PFSK-1 (cell line): ENCODE measurements at regions not wholly inside any gene's neighbourhood (a gene's known extent, or its start where the extent isn't known, plus 50 kb on each side); places are given as distances from the start of the nearest gene placed in this dataset.

Experiments
- POLR2AphosphoS5 ChIP-seq: IDR thresholded peaks from 2 replicates; pipeline ENCODE4 v1.6.1; 2012; ENCODE audit warnings: low read depth, mild to moderate bottlenecking, control low read depth, low read length, moderate library complexity
- TAF1 ChIP-seq: IDR thresholded peaks from 2 replicates; pipeline ENCODE4 v1.6.1; 2012; ENCODE audit warnings: low read length, control low read depth, borderline replicate concordance; ENCODE audit not compliant: insufficient read depth
- TF ChIP-seq, protein P1 (sequence below), 2 experiments: IDR thresholded peaks; 2 replicates each; pipeline versions ENCODE4 v1.6.1 to v1.8.0; 2011 to 2012; ENCODE audit warnings: low read depth in 2 of 2, low read length in 2 of 2, control low read depth in 1 of 2, inconsistent platforms in 1 of 2, mild to moderate bottlenecking in 1 of 2, moderate library complexity in 1 of 2; ENCODE audit not compliant: insufficient read depth in 1 of 2

DNA sequence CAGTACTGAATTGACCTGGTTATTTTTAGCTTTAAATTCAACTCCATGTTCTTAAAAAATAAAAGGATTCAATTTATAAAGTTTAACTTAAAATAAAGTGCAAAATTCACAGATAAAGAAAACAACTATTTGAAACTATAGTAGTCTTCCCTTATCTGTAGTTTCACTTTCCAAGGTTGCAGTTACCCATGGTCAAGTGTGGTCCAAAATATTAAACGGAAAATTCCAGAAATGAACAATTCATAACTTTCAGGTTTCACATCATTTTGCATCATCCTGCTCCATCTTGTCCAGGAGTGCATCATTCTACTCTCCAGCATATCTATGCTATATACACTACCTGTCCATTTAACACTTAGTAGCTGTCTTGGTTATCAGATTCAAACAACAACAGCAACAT lies 54.5 kb upstream of the ZNF804A start:
- no peak for TF ChIP-seq POLR2AphosphoS5
- TF ChIP-seq TAF1, result no peak
- TF ChIP-seq, protein P1, sequence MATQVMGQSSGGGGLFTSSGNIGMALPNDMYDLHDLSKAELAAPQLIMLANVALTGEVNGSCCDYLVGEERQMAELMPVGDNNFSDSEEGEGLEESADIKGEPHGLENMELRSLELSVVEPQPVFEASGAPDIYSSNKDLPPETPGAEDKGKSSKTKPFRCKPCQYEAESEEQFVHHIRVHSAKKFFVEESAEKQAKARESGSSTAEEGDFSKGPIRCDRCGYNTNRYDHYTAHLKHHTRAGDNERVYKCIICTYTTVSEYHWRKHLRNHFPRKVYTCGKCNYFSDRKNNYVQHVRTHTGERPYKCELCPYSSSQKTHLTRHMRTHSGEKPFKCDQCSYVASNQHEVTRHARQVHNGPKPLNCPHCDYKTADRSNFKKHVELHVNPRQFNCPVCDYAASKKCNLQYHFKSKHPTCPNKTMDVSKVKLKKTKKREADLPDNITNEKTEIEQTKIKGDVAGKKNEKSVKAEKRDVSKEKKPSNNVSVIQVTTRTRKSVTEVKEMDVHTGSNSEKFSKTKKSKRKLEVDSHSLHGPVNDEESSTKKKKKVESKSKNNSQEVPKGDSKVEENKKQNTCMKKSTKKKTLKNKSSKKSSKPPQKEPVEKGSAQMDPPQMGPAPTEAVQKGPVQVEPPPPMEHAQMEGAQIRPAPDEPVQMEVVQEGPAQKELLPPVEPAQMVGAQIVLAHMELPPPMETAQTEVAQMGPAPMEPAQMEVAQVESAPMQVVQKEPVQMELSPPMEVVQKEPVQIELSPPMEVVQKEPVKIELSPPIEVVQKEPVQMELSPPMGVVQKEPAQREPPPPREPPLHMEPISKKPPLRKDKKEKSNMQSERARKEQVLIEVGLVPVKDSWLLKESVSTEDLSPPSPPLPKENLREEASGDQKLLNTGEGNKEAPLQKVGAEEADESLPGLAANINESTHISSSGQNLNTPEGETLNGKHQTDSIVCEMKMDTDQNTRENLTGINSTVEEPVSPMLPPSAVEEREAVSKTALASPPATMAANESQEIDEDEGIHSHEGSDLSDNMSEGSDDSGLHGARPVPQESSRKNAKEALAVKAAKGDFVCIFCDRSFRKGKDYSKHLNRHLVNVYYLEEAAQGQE (IDR thresholded peaks at IDR 0.05; ENCODE audit: insufficient read depth in 1 of 2, low read depth in 2 of 2, low read length in 2 of 2), result no peak
